ENCODE measurements at regions not wholly inside any gene's neighbourhood (a gene's known extent, or its start where the extent isn't known, plus 50 kb on each side); places are given as distances from the start of the nearest gene placed in this dataset.

DNA sequence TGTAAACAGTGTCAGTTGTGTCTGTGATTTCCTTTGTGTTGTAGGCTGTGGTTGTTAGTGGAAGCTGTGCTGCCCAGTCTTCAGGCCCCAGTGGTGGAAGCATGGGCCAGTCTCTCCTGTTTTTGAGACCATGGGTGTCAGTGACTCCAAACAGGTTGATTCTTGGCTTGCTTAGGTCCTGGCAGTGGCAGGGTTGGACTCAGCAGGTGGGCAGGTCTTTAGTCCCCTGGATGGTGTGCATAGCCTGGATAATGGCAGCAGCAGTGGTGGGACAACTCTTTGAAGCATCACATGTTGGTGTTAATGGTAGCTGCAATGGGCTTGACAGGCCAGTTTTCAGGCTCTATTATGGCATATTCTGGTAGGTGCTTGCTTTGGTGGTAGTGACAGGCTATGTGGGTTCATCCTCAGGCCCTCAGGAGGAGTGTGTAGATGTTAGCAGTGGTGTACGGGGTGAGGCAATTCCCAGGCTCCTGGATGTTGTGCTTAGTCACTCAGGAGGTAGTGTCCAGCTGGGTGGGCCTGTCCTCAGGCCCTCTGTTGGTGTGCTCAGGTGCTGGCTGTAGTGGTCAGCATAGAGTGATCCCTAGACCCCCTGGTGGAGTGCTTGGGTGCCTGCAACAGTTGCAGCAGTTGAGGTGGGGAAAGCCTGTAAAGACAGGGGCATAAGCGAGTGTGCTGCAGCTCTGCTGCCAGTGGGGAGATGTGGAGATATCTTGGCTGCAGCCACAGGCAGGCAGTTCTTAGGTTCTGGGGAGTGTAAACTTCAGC lies 596.7 kb downstream of the PDCD6IP start:
- Histone ChIP-seq H3K27me3 (no peaks in the 10 kb centered on the region), H3K36me3 (no peaks in the 10 kb centered on the region), H3K4me1 (peaks cover 0 to 5% (median 0%) of the 10 kb centered on the region in 12 donors), H3K4me3 (no peak overlapping the region), H3K27ac (no peak overlapping the region), H3K9me3 (peaks cover 0 to 27% (median 6%) of the 10 kb centered on the region in 12 donors)
- WGBS, 4 donors = 84 to 100% (median 92%) methylated on average over 2 of the region's 2 CpGs
- intact Hi-C loops (cut with DNase I) = no loop called here
- ATAC-seq (peak in 1 of 4 donors; percentile 15), DNase-seq (no peak)
- no peak for TF ChIP-seq POLR2A (IDR thresholded peaks at IDR 0.05)

GRCh38 chr3:34396288-34396687 lies 597.9 kb downstream of the PDCD6IP start:
- TF ChIP-seq CTCF (IDR thresholded peaks at IDR 0.05) = no peak
- no peak for TF ChIP-seq POLR2A (IDR thresholded peaks at IDR 0.05)
- H3K36me3 ChIP-seq = no peaks in the 10 kb centered on the region
- intact Hi-C loops (cut with DNase I) = no loop called here
- H3K27me3 ChIP-seq = no peaks in the 10 kb centered on the region
- DNase-seq = no peak
- WGBS, 4 donors = 47 to 71% (median 51%) methylated on average over 1 of the region's 1 CpG
- H3K9me3 ChIP-seq = peaks cover 0 to 25% (median 6%) of the 10 kb centered on the region in 12 donors
- no peak for ATAC-seq
- peaks cover 0 to 5% (median 0%) of the 10 kb centered on the region in 12 donors for H3K4me1 ChIP-seq
- no peak overlapping the region for H3K4me3 ChIP-seq
- H3K27ac ChIP-seq = no peak overlapping the region

GRCh38 chr3:34396956-34397355 lies 598.5 kb downstream of the PDCD6IP start:
- ATAC-seq (no peak), DNase-seq (no peak)
- H3K36me3 ChIP-seq = no peaks in the 10 kb centered on the region
- no peaks in the 10 kb centered on the region for H3K27me3 ChIP-seq
- TF ChIP-seq CTCF (IDR thresholded peaks at IDR 0.05) = no peak
- TF ChIP-seq POLR2A (IDR thresholded peaks at IDR 0.05) = no peak
- H3K9me3 ChIP-seq = peaks cover 0 to 28% (median 6%) of the 10 kb centered on the region in 12 donors
- intact Hi-C loops (cut with DNase I) = no loop called here
- no peak overlapping the region for H3K27ac ChIP-seq
- no peak overlapping the region for H3K4me3 ChIP-seq
- peaks cover 0 to 5% (median 0%) of the 10 kb centered on the region in 12 donors for H3K4me1 ChIP-seq

- Histone ChIP-seq H3K9me3 (peaks cover 0 to 11% (median under 1%) of the 10 kb centered on the region in 12 donors), H3K36me3 (no peaks in the 10 kb centered on the region), H3K27ac (no peak overlapping the region), H3K4me3 (no peak overlapping the region), H3K4me1 (peaks cover 0 to 5% (median 0%) of the 10 kb centered on the region in 12 donors), H3K27me3 (no peaks in the 10 kb centered on the region)
- DNase-seq = no peak
- intact Hi-C loops (cut with DNase I) = no loop called here
- 85 to 96% (median 93%) methylated on average over 1 of the region's 1 CpG for WGBS, 4 donors
- TF ChIP-seq CTCF (IDR thresholded peaks at IDR 0.05) = no peak
- no peak for TF ChIP-seq POLR2A (IDR thresholded peaks at IDR 0.05)
- no peak for ATAC-seq
These were observed 601.0 kb downstream of the PDCD6IP start for GRCh38 chr3:34399401-34399800.
